ENCODE measurements at regions not wholly inside any gene's neighbourhood (a gene's known extent, or its start where the extent isn't known, plus 50 kb on each side); places are given as distances from the start of the nearest gene placed in this dataset.
A peak's percentile ranks its signal among the peaks of the same experiment; 100 is the strongest.
"Not testable (repeated sequence)": the region's sequence is repeated elsewhere in the genome, so short reads cannot be mapped to it uniquely, and the experiment has no call there.

DNA sequence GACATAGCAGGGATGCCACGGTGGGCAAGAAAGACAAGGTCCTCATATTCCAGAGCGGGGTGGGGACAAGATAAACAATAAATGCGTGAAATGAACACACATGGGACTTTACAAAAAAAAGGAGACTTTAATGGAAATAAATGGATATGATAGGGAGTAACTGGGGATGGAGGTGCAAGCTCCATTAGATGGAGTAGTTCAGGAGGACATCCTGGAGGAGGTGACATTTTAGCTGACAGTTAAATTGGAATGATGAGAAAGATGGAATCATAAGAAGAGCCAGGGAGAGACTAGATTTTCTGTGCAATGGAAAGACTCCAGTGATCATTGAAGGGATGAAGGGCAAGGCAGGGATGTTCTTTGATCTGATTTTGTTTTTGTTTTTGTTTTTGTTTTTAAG lies 83.6 kb upstream of the MYL10 start:
- no peak for DNase-seq

DNA sequence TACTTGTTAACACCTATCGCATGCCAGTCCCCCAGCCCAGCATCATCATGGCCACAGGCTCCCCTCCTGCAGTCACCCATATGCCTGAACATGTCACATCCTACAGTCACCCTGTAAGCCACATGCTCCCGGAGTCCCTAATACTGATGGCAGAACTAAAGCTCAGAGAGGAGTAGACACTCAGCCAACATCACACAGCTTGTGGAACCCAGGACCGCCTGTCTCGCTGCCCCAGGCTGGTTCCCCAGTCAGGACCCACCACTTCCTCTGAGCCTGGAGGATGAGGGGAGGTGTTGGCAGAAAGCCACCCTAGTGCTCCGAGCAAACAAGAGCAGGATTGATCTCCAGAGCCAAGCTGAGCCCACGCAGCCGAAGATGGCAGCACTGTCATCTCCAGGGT lies 85.0 kb upstream of the MYL10 start:
- no peak for DNase-seq

DNA sequence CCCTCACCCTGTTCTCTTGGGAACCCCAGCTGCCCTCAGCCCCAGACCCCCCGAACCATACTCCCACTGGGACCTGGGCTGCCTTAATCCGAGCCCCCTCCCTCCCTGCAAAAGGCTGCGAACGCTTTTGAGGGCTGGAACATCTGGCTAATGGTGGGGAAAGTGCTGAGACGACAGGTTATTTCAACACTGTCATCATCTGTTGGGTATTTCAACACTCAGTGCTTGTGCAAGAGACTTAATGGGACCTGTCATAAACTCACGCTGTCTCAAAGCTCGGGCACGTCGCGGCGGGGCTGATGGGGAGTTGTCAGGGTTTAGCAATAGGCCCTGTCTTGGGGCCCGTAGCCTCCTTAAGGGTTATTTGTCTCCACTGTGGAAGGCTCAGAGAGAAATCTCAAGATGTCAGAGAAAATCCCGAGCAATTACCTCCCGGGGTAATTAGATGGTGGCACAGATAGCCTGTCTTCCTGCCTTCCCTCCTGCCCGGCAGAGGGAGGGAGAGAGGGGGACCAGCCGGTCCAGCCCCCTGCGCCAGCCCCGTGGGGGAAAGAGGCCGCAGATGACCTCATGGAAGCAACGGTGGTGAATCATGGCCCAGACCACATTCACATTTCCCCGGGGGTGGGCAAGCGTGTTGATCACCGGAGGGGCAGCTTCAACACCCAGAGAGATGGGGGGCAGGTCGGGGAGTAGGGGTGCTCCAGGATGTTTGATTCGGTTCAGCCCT lies 88.7 kb upstream of the MYL10 start:
- no peak for DNase-seq

DNA sequence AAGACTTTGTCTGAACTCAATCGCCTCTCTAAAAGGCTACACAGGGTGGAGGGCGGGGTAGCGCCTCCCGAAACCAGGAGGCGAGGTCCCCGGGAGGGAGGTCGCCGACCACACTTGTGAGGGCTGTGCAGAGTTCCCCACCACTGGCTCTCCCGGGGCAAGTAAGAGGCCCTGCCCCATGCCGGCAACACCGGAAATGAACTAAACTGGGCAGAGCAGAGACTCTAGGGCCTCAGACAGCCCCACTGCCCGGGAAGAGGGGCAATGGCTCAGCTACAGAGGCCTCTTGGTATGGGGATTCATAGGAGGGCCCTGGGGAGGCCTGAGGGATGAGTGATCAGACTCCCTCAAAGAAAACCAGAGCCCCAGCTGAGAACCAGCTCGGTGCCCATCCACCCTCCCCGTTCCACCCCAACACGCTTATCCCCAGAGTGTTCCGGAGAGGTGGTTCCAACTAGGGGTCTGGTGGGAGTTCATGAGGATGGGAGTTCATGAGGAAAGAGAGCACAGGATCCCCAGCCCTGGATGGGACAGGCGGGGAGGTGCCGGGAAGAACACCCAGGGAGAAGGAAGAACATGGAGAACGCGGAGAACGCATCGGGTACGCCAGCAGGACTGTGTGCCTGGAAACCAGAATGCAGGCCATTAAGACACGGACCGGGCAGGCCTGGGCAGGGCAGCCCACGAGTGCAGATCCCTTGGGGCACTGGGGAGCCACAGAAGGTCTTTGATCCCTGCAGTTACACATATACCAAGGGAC lies 89.4 kb upstream of the MYL10 start:
- no peak for DNase-seq

DNA sequence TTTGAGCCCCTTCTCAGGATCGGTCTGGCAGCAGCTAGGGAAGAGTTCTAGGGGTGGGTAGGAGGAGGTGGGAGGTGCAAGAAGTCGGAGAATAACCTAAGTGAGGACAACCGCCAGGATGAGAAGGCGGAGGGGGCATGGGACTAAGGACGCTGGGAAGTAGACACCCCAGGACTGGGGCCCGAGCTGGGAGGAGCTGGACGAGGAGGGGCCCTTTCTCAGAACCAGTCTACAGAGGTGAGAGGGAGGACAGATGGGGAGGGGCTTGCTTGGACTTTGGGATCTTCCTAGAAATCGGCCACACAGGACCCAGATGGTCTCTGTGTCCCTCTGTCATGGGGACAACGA lies 90.0 kb upstream of the MYL10 start:
- DNase-seq = no peak

DNA sequence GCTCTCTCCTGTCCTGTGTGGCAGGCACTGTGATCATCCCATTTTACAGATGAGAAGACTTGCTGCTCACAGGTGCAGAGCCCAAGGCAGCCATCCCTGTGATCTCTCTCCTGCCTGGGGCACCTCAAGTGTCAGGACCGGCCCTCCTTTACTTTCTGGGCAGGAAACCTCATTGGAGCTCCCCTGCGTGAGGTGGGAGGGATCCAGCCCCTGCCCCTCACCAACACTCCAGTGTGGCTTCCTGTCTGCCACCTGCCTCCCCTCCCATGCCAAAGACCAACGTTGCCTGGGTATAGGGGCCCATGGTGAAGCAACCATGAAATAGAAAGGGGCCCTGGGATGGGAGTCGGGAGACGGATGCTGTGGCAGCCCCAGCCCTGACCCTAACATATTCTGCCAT lies 91.2 kb upstream of the MYL10 start:
- no peak for DNase-seq

DNA sequence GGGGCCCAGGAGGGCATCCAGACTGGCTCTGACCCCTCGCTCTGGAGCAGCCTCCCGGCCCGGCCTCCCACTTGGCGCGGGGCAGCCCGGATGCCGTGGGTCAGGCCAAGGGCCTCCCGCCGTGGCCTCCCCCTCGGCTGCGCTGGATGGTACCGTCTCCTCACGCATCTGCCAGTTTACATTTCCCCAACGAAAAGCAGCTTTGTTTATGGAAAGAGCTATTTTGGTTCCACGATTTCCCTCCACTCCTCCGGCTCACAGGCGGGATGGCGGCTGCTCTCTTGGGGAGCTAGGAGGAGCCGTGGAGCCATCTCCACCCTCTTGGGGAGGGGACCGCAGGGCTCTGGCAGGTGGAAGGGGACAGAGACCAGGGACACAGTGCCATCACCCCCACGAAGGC lies 93.2 kb upstream of the MYL10 start:
- DNase-seq = no peak

DNA sequence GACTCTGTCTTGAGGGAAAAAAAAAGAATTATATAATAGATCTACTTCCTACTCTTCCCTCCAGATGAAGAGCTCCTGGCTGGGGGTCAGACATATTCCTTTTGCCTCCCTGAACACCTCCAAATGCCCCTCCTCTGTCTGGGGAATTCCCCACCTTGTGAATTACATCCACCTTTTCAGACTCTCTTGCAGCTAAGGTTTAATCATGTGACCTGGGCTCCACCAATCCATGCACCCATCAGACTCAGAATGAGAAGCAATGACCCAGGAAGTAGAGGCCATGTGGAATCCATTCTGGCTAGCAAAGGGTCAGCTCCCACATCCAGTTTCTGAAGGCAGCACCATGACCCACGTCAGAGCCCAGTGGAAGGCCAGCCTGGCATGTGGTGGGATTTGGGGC lies 93.6 kb upstream of the CUX1 start:
- no peak for DNase-seq

DNA sequence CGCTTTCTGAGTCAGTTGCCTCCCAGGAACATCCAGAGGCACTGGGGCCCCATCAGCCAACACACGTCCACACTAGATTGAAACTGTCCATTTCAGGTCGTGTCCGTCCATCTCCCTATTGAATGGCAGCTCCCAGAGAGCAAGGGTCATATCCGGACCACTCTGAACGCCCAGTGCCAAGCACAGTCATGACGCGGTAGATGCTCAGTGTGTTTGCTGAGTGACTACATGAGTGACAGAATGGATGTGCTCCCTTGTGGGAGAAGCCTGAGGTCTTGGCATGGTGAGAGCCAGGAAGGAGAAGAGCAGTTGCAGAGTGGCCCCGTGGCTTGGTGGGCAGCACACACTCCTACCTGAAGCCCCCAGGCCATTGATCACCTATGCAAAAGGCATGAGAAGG lies 92.5 kb upstream of the CUX1 start:
- no peak for DNase-seq

DNA sequence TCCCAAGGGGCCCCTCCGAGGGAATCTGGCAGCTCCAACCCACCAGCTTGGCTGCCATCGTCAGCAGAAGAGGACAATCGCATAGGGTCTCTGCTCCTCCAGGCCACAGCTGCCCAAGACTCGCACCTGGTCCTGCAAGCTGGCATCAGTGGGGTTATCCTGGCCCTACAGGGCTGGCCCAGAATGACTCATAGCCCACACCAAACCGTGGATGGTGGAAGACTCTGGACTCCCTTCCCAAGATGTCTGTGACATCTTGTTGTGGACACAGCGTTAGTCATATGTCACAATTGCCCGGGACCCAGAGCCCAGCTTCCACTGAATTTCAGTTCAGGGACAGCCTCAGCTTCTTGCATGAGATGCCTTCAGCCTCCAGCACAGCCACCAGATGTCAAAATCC lies 91.5 kb upstream of the CUX1 start:
- DNase-seq = no peak

DNA sequence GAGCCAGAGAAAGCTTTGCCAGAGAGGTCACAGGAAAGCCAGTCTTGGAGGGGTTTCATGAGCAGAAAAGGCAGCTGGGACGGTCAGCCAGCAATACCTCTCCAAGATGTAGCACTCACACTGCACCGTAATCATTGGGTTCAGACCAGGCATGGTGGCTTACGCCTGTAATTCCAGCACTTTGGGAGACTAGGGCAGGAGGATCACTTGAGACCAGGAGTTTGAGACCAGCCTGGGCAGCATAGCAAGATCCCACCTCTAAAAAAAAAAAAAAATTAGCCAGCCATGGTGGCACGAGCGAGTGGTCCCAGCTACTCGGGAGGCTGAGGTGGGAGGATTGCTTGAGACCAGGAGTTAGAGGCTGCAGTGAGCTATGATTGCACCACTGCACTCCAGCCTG lies 90.2 kb upstream of the CUX1 start:
- no peak for DNase-seq

DNA sequence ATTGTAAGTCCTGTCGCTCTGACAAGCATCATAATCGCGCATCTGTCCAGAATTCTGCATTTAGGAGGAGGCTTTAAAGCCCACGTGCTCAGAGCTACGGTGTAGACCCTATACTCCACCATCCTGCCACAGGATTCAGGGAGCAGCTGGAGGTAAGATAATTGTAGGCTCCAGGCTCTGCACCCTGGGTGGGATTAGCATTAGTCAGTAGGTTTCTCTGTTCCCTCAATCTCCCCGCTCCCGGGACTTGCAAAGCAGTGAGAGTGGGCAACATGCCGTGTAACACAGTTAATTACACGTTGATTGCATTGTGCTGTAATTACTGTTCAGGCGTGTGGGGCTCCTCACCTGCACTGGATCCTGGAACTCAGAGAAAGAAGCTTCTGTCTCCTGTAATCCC lies 89.3 kb upstream of the CUX1 start:
- no peak for DNase-seq

DNA sequence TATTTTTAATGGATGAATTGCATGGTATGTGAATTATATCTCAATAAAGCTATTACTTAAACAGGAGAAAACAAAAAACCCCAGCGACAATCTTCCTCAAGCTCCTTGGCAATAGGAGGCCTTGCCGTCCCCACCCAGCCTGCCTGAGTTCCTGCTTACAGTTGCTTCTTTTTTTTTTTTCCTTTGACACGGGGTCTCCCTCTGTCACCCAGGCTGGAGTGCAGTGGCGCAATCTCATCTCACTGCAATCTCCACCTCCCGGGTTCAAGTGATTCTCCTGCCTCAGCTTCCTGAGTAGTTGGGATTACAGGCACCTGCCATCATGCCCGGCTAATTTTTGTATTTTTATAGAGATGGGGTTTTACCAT lies 88.6 kb upstream of the CUX1 start:
- not testable (repeated sequence) for DNase-seq

DNA sequence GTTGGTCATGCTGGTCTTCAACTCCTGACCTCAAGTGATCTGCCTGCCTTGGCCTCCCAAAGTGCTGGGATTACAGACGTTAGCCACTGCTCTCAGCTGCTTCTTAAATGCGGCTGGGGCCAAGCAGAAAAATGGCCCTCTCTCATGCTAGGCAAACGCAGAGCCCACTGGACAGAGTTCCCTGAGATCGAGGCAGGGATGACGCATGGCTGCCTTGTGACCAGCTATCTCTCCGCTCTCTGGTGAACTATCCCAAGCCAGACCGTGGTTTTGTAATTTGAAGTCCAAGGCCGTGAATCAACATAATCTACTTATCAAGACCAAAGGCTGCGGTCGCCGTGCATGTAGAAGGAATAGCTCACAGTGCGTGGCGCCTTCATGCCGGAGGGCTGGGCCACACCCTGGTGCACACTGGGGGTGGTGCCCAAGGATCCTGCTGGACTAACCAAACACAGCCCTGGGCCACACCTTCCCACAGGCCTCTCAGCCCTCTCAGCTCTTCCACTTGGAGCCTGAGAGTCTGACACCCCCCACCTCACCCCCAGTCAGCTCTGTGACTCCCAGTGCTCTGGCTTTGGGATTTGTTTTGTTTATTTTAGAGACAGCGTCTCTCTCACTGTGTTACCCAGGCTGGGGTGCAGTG lies 88.1 kb upstream of the CUX1 start:
- DNase-seq = no peak

DNA sequence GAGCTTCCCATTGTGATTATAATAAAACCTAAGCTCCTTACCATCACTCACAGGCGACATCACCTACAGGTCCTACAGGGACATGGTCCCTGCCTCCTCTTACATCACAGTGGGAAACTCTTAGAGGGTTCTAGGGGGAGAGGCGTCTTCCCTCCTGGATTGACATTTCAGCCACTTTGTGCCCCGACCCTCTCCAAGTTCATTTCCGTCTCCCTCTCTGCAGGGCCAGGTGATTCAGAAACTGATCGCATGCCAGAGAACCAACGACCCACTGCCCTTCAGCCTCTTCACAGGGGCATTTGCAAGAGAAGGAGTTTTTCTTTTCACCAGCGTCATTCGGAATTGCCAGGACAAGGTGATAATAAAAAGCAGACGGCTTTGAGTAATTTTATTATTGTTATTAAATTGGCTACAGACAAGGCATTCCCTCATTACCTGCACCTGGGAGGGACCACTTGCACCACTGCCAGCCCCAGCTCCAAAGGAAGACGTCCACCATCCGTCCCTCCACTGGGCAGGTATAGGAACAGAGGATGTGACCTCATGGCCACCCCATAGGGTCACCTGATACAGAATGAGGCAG lies 85.8 kb upstream of the CUX1 start:
- no peak for DNase-seq

DNA sequence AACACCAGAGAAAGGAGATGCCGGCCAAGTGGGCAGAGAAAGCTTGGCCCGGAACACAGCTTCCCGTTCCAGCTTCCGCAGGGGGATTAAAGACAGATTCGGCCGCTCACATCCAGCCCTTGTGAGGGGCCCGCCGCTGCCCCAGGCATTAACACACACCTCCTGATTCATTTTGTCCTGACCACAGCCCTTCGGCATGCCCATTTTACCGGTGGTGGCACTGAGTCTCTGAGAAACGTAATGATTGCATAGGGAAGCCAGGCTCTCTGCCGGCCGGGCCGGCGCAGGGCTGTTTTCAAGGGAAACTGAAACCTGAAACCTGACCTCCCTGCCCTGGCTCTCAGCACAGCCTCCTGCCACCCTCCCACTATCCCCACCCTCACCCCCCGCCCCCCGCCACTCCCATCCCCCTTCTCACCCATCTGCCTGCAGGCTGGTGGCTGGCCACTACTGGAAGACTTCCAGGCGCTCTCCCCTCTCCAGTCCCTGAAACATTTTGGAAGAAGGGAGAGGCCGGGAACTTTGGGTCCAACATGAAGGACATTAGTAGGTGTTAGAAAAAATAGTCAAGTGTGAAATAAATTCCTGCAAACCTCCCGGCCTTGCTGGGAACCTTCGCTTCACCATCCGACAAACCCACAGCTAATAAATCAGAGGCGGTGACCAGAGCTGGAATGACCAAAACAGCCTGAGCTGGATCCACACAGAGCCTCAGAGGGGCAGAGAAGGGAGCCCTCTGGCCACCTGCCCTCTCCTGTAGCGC lies 83.5 kb upstream of the CUX1 start:
- DNase-seq = peak; percentile 19

DNA sequence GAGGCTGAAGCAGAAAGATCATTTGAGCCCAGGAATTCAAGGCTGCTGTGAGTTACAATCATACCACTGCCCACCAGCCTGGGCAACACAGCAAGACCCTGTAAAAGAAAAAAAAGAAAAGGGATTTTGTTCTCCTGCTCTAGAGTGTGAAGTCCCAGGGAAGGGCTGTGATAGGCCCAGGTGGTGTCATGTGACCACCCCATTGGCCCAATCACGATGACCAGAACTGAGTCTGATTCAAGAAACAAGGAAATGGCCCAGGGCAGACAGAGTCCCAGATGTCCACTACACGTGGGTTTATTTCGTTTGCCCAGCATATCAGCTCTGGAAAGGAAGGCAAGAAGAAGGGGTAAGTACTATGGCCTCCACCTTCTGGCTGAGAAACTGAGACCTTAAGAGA lies 81.3 kb upstream of the CUX1 start:
- DNase-seq = no peak

DNA sequence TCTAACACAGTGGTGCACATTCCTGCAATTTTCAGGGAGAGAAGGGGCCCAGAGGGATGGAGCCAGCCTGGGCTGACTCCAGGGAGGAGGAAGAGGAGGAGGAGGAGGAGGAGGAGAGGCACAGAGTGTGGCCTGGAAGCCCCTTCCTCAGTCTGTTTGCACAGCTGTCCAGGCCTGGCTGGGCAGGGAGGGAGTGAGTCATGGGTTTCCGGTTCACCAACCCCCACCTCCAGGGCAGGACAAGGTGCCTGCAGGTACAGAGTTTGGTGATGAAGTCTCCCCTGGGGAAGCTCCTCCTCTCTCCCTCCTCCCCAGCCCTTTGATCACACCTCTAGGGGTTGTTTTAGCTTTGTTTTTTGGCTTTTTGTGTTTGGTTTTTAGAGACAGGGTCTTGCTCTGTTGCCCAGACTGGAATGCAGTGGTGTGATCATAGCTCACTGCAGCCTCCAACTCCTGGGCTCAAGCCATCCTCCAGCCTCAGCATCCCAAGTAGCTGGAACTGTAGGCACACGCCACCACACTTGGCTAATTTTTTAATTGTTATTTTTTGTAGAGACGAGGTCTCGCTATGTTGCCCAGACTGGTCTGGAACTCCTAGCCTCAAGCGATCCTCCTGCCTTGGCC lies 77.5 kb upstream of the CUX1 start:
- no peak for DNase-seq

DNA sequence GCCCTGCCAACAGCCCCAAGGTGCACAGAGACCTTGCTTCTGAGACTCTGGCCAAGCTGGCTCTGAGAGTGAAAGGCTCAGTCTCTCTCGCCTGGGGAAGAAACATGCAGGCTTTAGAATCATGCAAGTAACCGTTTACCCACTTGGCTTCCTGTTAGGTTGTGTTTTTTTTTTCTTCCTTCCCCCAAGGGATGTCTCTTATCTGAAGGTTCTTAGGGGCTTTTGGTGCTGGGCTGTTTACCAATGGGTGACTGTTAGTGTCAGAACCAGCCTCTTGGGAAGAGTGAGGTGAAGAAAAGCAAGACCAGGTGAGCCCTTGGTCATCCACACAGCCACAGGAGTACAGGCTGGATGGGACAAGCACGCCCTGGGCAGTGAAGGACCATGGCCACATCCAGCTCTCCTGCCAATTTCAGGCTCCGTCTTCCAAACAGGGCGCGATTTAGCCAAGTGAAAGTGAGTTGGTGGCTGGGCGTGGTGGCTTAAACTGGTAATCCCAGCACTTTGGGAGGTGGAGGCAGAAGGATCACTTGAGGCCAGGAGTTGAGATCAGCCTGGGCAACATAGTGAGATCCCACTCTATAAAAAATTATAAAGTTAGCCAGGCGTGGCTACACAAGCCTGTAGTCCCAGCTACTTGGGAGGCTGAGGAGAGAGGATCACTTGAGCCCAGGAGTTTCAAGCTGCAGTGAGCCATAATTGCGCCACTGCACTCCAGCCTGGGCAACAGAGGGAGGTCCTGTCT lies 76.3 kb upstream of the CUX1 start:
- no peak for DNase-seq

DNA sequence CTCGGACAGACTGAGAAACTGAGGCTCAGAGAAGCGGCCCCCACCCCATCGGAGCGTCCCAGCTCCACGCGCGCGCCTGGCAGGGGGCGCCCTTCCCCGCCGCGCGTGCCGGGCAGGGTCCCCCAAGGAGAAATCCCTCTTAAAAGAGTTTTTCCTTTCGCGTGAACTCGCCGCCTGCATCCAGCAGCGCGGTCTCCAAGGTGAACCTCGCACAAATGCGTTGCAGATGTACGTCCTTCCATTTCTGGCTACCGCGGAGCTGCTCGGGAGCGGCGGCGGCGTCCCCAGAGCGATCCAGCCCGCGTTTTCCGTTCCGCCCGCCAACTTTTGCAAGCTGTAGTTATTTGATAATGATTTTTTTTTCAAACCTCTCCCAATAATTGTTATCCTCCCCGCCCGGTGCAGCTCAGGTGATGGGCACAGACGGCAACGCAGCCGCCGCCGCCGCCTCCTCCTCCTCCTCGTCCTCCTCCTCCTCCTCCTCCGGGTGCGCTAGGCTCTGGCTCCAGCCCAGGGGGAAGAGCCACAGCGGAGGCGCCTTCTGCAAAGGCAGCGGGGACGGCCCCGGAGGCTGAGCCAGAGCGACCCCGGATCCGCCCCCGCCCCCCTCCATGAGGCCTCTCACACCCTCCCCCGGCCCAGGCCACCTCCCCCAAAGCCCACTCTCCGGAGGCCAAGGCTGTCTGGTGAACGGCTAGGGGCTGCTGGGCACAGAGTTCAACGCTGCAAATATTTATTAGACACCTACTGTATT lies 74.0 kb upstream of the CUX1 start:
- DNase-seq = peak; percentile 72

DNA sequence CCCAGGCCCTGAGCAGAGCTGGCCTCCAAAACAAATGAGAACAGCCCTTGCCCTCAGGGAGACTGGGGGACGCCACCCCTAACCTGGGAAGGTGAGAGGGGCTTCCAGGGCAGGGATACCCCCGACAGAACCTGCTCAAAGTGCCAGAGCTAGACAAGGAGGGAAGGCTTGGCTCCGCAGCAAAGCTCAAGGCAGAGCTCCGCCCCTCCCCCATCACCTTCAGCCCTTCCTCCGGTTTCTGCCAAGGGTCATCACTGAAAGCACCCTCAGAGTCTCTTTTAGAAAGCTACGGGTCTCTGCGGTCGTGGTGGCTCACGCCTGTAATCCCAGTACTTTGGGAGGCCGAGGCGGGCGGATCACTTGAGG lies 73.4 kb upstream of the CUX1 start:
- DNase-seq = no peak

All from NCI-H1105 (cell line).